ENCODE measurements at regions not wholly inside any gene's neighbourhood (a gene's known extent, or its start where the extent isn't known, plus 50 kb on each side); places are given as distances from the start of the nearest gene placed in this dataset.

- Histone ChIP-seq H3K9me3 (ENCODE audit: control insufficient read depth, low read length) (peaks cover 3% of the 10 kb centered on the region), H3K4me1 (ENCODE audit: control insufficient read depth in 1 of 2, insufficient read depth in 2 of 2, low read length in 2 of 2) (no peaks in the 10 kb centered on the region), H3K4me3 (ENCODE audit: low read length in 2 of 2) (no peak overlapping the region), H3K27me3 (ENCODE audit: control insufficient read depth in 1 of 2, insufficient read depth in 2 of 2, low read length in 1 of 2) (peaks cover 0 to 2% of the 10 kb centered on the region in 2 donors), H3K27ac (ENCODE audit: low read depth in 1 of 2, low read length in 2 of 2) (no peak overlapping the region), H3K36me3 (ENCODE audit: control insufficient read depth in 1 of 2, insufficient read depth in 2 of 2, low read length in 1 of 2) (no peaks in the 10 kb centered on the region)
- no peak for DNase-seq
- 55 to 62% methylated on average over 4 of the region's 4 CpGs for WGBS, 2 donors
- no peak for ATAC-seq (ENCODE audit: low FRiP score)
- intact Hi-C loops (cut with DNase I), result no loop called here
Measured at GRCh38 chr20:39295301-39295700, 333.2 kb downstream of the DHX35 start.

DNA sequence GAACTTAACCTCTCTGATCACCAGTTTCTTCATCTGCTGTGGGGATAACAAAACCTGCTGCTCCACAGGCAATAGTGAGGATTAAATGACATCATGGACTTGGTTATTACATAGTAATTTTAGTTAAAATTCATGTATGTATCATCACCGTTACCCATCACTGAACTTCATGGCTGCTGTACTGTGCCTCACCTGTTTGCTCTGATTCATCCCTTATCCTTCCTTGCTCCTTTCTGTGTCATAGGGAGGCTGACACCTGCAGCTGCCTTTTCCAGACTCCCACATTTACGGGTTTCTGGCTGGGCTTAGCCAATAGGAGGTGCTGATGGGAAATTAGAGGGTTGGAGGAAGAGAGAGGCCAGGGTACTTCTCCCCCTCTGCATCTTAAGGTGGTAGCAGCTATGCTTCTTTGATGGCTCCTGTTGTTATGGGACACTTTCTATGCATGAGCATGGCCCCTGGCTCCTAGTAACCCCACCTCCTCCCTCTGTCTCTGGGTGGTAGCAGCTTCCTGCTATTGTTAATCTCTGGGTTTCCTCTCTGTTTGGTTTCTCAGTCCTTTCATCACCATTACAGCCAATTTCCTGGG lies 332.1 kb downstream of the DHX35 start:
- intact Hi-C loops (cut with DNase I), result no loop called here
- Histone ChIP-seq H3K4me3 (ENCODE audit: low read length in 2 of 2) (no peak overlapping the region), H3K4me1 (ENCODE audit: control insufficient read depth in 1 of 2, insufficient read depth in 2 of 2, low read length in 2 of 2) (no peaks in the 10 kb centered on the region), H3K36me3 (ENCODE audit: control insufficient read depth in 1 of 2, insufficient read depth in 2 of 2, low read length in 1 of 2) (no peaks in the 10 kb centered on the region), H3K27me3 (ENCODE audit: control insufficient read depth in 1 of 2, insufficient read depth in 2 of 2, low read length in 1 of 2) (peaks cover 0 to 2% of the 10 kb centered on the region in 2 donors), H3K9me3 (ENCODE audit: control insufficient read depth, low read length) (peaks cover 3% of the 10 kb centered on the region), H3K27ac (ENCODE audit: low read depth in 1 of 2, low read length in 2 of 2) (no peak overlapping the region)
- no peak for DNase-seq
- 76 to 83% methylated on average over 2 of the region's 2 CpGs for WGBS, 2 donors
- no peak for ATAC-seq (ENCODE audit: low FRiP score)

GRCh38 chr20:39292193-39292736 lies 330.1 kb downstream of the DHX35 start:
- DNase-seq (no peak), ATAC-seq (ENCODE audit: low FRiP score) (no peak)
- Histone ChIP-seq H3K4me3 (ENCODE audit: low read length in 2 of 2) (no peak overlapping the region), H3K27ac (ENCODE audit: low read depth in 1 of 2, low read length in 2 of 2) (no peak overlapping the region), H3K36me3 (ENCODE audit: control insufficient read depth in 1 of 2, insufficient read depth in 2 of 2, low read length in 1 of 2) (no peaks in the 10 kb centered on the region), H3K27me3 (ENCODE audit: control insufficient read depth in 1 of 2, insufficient read depth in 2 of 2, low read length in 1 of 2) (peaks cover 0 to 2% of the 10 kb centered on the region in 2 donors), H3K4me1 (ENCODE audit: control insufficient read depth in 1 of 2, insufficient read depth in 2 of 2, low read length in 2 of 2) (no peaks in the 10 kb centered on the region), H3K9me3 (ENCODE audit: control insufficient read depth, low read length) (peaks cover 4% of the 10 kb centered on the region)
- intact Hi-C loops (cut with DNase I), result no loop called here
- 7 to 8% methylated on average over 3 of the region's 3 CpGs for WGBS, 2 donors

GRCh38 chr20:39291301-39291700 lies 329.2 kb downstream of the DHX35 start:
- ATAC-seq (ENCODE audit: low FRiP score) (peak; percentile 56), DNase-seq (no peak)
- 9 to 13% methylated on average over 5 of the region's 5 CpGs for WGBS, 2 donors

DNA sequence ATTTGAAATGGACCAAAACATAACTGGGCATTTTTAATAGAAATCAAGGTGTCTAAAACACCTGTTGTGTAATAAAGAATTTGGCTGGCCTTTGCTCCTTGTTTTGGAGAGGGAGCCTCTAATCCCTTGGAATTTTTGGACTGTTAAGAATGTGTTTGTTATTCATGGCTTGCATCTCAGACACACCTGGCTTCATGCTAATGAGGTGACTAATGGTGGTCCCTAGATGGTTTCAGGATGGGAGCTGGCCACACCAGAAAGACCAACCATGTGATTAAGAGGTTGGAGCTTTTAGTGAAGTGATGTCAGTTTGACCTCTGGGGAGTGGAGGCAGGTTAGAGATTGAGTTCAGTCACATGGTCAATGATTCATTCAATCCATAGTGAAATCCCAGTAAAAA lies 328.4 kb downstream of the DHX35 start:
- H3K27me3 ChIP-seq (ENCODE audit: control insufficient read depth in 1 of 2, insufficient read depth in 2 of 2, low read length in 1 of 2), result peaks cover 0 to 2% of the 10 kb centered on the region in 2 donors

More at GRCh38 chr20:39291301-39291700, 329.2 kb downstream of the DHX35 start:
- no peaks in the 10 kb centered on the region for H3K36me3 ChIP-seq (ENCODE audit: control insufficient read depth in 1 of 2, insufficient read depth in 2 of 2, low read length in 1 of 2)
- intact Hi-C loops (cut with DNase I), result no loop called here
- peaks cover 1% of the 10 kb centered on the region for H3K9me3 ChIP-seq (ENCODE audit: control insufficient read depth, low read length)
- H3K27ac ChIP-seq (ENCODE audit: low read depth in 1 of 2, low read length in 2 of 2), result no peak overlapping the region
- no peak overlapping the region for H3K4me3 ChIP-seq (ENCODE audit: low read length in 2 of 2)
- H3K4me1 ChIP-seq (ENCODE audit: control insufficient read depth in 1 of 2, insufficient read depth in 2 of 2, low read length in 2 of 2), result no peaks in the 10 kb centered on the region
- H3K27me3 ChIP-seq (ENCODE audit: control insufficient read depth in 1 of 2, insufficient read depth in 2 of 2, low read length in 1 of 2), result peaks cover 0 to 2% of the 10 kb centered on the region in 2 donors

GRCh38 chr20:39289831-39290230 lies 327.7 kb downstream of the DHX35 start:
- no peak for ATAC-seq (ENCODE audit: low FRiP score)
- no peak for DNase-seq
- intact Hi-C loops (cut with DNase I), result no loop called here
- Histone ChIP-seq H3K4me1 (ENCODE audit: control insufficient read depth in 1 of 2, insufficient read depth in 2 of 2, low read length in 2 of 2) (no peaks in the 10 kb centered on the region), H3K27me3 (ENCODE audit: control insufficient read depth in 1 of 2, insufficient read depth in 2 of 2, low read length in 1 of 2) (peaks cover 0 to 2% of the 10 kb centered on the region in 2 donors), H3K9me3 (ENCODE audit: control insufficient read depth, low read length) (peaks cover 1% of the 10 kb centered on the region), H3K4me3 (ENCODE audit: low read length in 2 of 2) (no peak overlapping the region), H3K36me3 (ENCODE audit: control insufficient read depth in 1 of 2, insufficient read depth in 2 of 2, low read length in 1 of 2) (no peaks in the 10 kb centered on the region), H3K27ac (ENCODE audit: low read depth in 1 of 2, low read length in 2 of 2) (no peak overlapping the region)
- 93 to 98% methylated on average over 2 of the region's 2 CpGs for WGBS, 2 donors

More for the DNA sequence above, 328.4 kb downstream of the DHX35 start:
- H3K36me3 ChIP-seq (ENCODE audit: control insufficient read depth in 1 of 2, insufficient read depth in 2 of 2, low read length in 1 of 2), result no peaks in the 10 kb centered on the region
- H3K4me3 ChIP-seq (ENCODE audit: low read length in 2 of 2), result no peak overlapping the region
- no peak overlapping the region for H3K27ac ChIP-seq (ENCODE audit: low read depth in 1 of 2, low read length in 2 of 2)
- ATAC-seq (ENCODE audit: low FRiP score) (no peak), DNase-seq (no peak)
- peaks cover 1% of the 10 kb centered on the region for H3K9me3 ChIP-seq (ENCODE audit: control insufficient read depth, low read length)
- intact Hi-C loops (cut with DNase I), result no loop called here
- no peaks in the 10 kb centered on the region for H3K4me1 ChIP-seq (ENCODE audit: control insufficient read depth in 1 of 2, insufficient read depth in 2 of 2, low read length in 2 of 2)

DNA sequence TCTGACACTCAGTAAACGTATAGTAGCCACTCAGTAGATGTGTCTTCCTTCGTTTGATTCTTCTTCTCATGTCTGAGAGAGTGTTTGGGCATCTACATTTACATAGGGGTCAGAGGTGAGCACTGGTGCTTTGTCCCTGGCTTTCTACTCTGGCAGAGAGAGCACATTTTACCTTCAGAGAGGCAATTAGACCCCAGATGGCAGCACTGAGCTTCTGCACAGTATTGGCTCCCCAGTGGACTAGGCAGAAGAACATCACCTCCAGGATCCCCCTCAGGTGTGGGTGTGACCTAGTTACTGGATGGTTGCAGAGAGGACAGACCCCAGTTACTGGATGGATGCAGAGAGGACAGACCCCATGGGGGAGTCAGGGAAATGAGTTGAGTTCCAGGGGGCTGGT lies 327.2 kb downstream of the DHX35 start:
- Histone ChIP-seq H3K27me3 (ENCODE audit: control insufficient read depth in 1 of 2, insufficient read depth in 2 of 2, low read length in 1 of 2) (peaks cover 0 to 2% of the 10 kb centered on the region in 2 donors), H3K4me1 (ENCODE audit: control insufficient read depth in 1 of 2, insufficient read depth in 2 of 2, low read length in 2 of 2) (no peaks in the 10 kb centered on the region), H3K36me3 (ENCODE audit: control insufficient read depth in 1 of 2, insufficient read depth in 2 of 2, low read length in 1 of 2) (no peaks in the 10 kb centered on the region), H3K27ac (ENCODE audit: low read depth in 1 of 2, low read length in 2 of 2) (no peak overlapping the region), H3K4me3 (ENCODE audit: low read length in 2 of 2) (no peak overlapping the region), H3K9me3 (ENCODE audit: control insufficient read depth, low read length) (peaks cover 1% of the 10 kb centered on the region)
- WGBS, 2 donors, result 66 to 67% methylated on average over 2 of the region's 2 CpGs
- ATAC-seq (ENCODE audit: low FRiP score) (no peak), DNase-seq (no peak)
- intact Hi-C loops (cut with DNase I), result no loop called here

DNA sequence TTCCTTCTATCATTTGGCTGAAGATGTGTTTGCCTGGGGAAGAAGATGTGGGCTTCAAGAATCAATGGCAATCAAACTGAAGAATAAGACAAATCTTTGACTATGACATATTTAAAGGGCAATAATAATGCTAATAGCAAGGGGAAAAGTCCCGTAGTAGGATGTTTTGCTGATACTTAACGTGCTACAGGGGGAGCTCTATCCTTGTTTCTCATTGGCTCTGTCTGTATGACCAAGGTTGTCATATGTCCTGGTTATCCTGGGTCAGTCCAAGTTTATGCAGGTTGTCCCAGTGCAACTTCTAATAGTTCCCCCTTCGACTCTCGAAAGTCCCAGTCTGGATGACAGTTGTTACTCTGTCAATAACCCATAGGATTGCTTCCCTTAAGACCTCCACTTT lies 321.3 kb downstream of the DHX35 start:
- Histone ChIP-seq H3K9me3 (ENCODE audit: control insufficient read depth, low read length) (no peaks in the 10 kb centered on the region), H3K27me3 (ENCODE audit: control insufficient read depth in 1 of 2, insufficient read depth in 2 of 2, low read length in 1 of 2) (peaks cover 0 to 1% of the 10 kb centered on the region in 2 donors), H3K36me3 (ENCODE audit: control insufficient read depth in 1 of 2, insufficient read depth in 2 of 2, low read length in 1 of 2) (no peaks in the 10 kb centered on the region), H3K4me3 (ENCODE audit: low read length in 2 of 2) (no peak overlapping the region), H3K27ac (ENCODE audit: low read depth in 1 of 2, low read length in 2 of 2) (no peak overlapping the region), H3K4me1 (ENCODE audit: control insufficient read depth in 1 of 2, insufficient read depth in 2 of 2, low read length in 2 of 2) (no peaks in the 10 kb centered on the region)
- DNase-seq (no peak), ATAC-seq (ENCODE audit: low FRiP score) (no peak)
- 84 to 92% methylated on average over 4 of the region's 4 CpGs for WGBS, 2 donors
- intact Hi-C loops (cut with DNase I), result no loop called here

- no peak overlapping the region for H3K4me3 ChIP-seq (ENCODE audit: low read length in 2 of 2)
- 10 to 17% methylated on average over 10 of the region's 10 CpGs for WGBS, 2 donors
- H3K4me1 ChIP-seq (ENCODE audit: control insufficient read depth in 1 of 2, insufficient read depth in 2 of 2, low read length in 2 of 2), result no peaks in the 10 kb centered on the region
- no peak for ATAC-seq (ENCODE audit: low FRiP score)
- no peaks in the 10 kb centered on the region for H3K36me3 ChIP-seq (ENCODE audit: control insufficient read depth in 1 of 2, insufficient read depth in 2 of 2, low read length in 1 of 2)
- intact Hi-C loops (cut with DNase I), result no loop called here
- peaks cover 0 to 1% of the 10 kb centered on the region in 2 donors for H3K27me3 ChIP-seq (ENCODE audit: control insufficient read depth in 1 of 2, insufficient read depth in 2 of 2, low read length in 1 of 2)
- no peak for DNase-seq
- no peaks in the 10 kb centered on the region for H3K9me3 ChIP-seq (ENCODE audit: control insufficient read depth, low read length)
- no peak overlapping the region for H3K27ac ChIP-seq (ENCODE audit: low read depth in 1 of 2, low read length in 2 of 2)
Measured at GRCh38 chr20:39282619-39283092, 320.5 kb downstream of the DHX35 start.
